HCT116 (cell line): ENCODE measurements at regions not wholly inside any gene's neighbourhood (a gene's known extent, or its start where the extent isn't known, plus 50 kb on each side); places are given as distances from the start of the nearest gene placed in this dataset.

Experiments used
- CTCF ChIP-seq, 3 experiments: fragments of 200-600 bp in 1 of 3; sonication (generic) in 1 of 3; IDR thresholded peaks in 2 of 3; conservative IDR thresholded peaks in 1 of 3; 2 replicates each; pipeline ENCODE4 v1.5.1; 2012 to 2017; ENCODE audit warnings: low read depth in 2 of 3, low read length in 2 of 3, antibody characterized with exemption in 1 of 3, borderline replicate concordance in 1 of 3, control low read depth in 1 of 3, mild to moderate bottlenecking in 1 of 3, mixed read lengths in 1 of 3, mixed run types in 1 of 3, moderate library complexity in 1 of 3; ENCODE audit not compliant: insufficient read depth in 1 of 3
- EZH2 ChIP-seq: fragments of 200-600 bp; sonication (generic); IDR thresholded peaks from 2 replicates; pipeline ENCODE4 v1.6.1; 2017; ENCODE audit warnings: antibody characterized with exemption, mixed run types
- MAX ChIP-seq: IDR thresholded peaks from 2 replicates; pipeline ENCODE4 v1.6.1; 2012
- POLR2A ChIP-seq: IDR thresholded peaks from 2 replicates; pipeline ENCODE4 v1.7.0; 2011; ENCODE audit warnings: borderline replicate concordance; ENCODE audit not compliant: insufficient read depth, insufficient read length; ENCODE audit errors: extremely low read depth

GRCh38 chr1:80656641-80657040 lies 1144.1 kb upstream of the ADGRL2 start:
- TF ChIP-seq EZH2, result no peak
- TF ChIP-seq CTCF (IDR thresholded peaks at IDR 0.05 in 2 of 3, conservative IDR thresholded peaks at IDR 0.05 in 1 of 3; ENCODE audit: borderline replicate concordance in 1 of 3, insufficient read depth in 1 of 3, low read depth in 2 of 3, low read length in 2 of 3), result no peak
- TF ChIP-seq POLR2A, result no peak
- TF ChIP-seq MAX, result no peak
